A549 (cell line): ENCODE measurements at regions not wholly inside any gene's neighbourhood (a gene's known extent, or its start where the extent isn't known, plus 50 kb on each side); places are given as distances from the start of the nearest gene placed in this dataset.

Experiments used
- ATAC-seq, 2 experiments: fragments of 200-7000 bp in 1 of 2; fragments of >200 bp in 1 of 2; cut with Nextera tagmentation in 1 of 2; cut with Tn5 transposase in 1 of 2; 3 replicates each; pipeline versions ENCODE4 v1.8.0 to v1.9.1; 2018 to 2020; ENCODE audit warnings: mild to moderate bottlenecking in 1 of 2, moderate library complexity in 1 of 2
- CTCF ChIA-PET: fragments of 300-600 bp; sonication (Branson Sonifier 250); formaldehyde crosslinking; extraction: SDS; loops from one replicate; lab custom pipeline; 2021; ENCODE audit warnings: antibody characterized with exemption, inconsistent platforms; lab: Yijun Ruan, JAX
- POLR2A ChIA-PET: fragments of 350-600 bp; formaldehyde crosslinking; extraction: SDS; loops from one replicate; lab custom pipeline; 2021; ENCODE audit warnings: antibody characterized with exemption, inconsistent platforms; lab: Yijun Ruan, JAX
- DNase-seq, 2 experiments: peaks; one replicate each; pipeline versions ENCODE4 v3.0.0 to v3.0.0-alpha.2; 2011 to 2016; ENCODE audit warnings: low read depth in 1 of 2, low spot score in 1 of 2
- FAIRE-seq: peaks from 2 replicates; lab custom pipeline; 2011; peaks lifted over from hg19 to GRCh38; lab: Jason Lieb, UNC
- H3K27ac ChIP-seq, 2 experiments: fragments of >200 bp; sonication (Bioruptor Twin); formaldehyde crosslinking; 3 replicates each; pipeline ENCODE4 v1.5.1; 2016 to 2017
- H3K4me1 ChIP-seq: fragments of >200 bp; sonication (Bioruptor Twin); formaldehyde crosslinking; 3 replicates; pipeline ENCODE4 v1.6.1; 2016
- H3K4me2 ChIP-seq: fragments of >200 bp; sonication (Bioruptor Twin); formaldehyde crosslinking; 3 replicates; pipeline ENCODE4 v1.6.1; 2016
- H3K4me3 ChIP-seq: fragments of >200 bp; sonication (Bioruptor Twin); formaldehyde crosslinking; 3 replicates; pipeline ENCODE4 v1.5.1; 2016
- H3K9me3 ChIP-seq: fragments of >200 bp; sonication (Bioruptor Twin); formaldehyde crosslinking; 3 replicates; pipeline ENCODE4 v1.6.1; 2016
- BHLHE40 ChIP-seq: IDR thresholded peaks from 2 replicates; pipeline ENCODE4 v1.6.1; 2012; ENCODE audit warnings: low read depth, low read length, inconsistent platforms
- CHD2 ChIP-seq: fragments of 150-350 bp; IDR thresholded peaks from 2 replicates; pipeline ENCODE4 v1.6.1; 2014; ENCODE audit warnings: low read length; ENCODE audit not compliant: partially characterized antibody
- FOXS1 ChIP-seq: fragments of 250-450 bp; sonication (Bioruptor Pico); IDR thresholded peaks from 2 replicates; pipeline ENCODE4 v1.5.0; 2020; ENCODE audit warnings: mild to moderate bottlenecking, moderate library complexity
- GATA3 ChIP-seq: IDR thresholded peaks from 2 replicates; pipeline ENCODE4 v1.6.1; 2012; ENCODE audit warnings: borderline replicate concordance
- HOXA7 ChIP-seq: fragments of 250-450 bp; sonication (Bioruptor Pico); IDR thresholded peaks from 2 replicates; pipeline ENCODE4 v1.5.0; 2020; ENCODE audit warnings: mild to moderate bottlenecking, moderate library complexity
- JUN ChIP-seq, 2 experiments: fragments of >200 bp; sonication (Bioruptor Twin); formaldehyde crosslinking; IDR thresholded peaks; 2 replicates in 1 of 2; 3 replicates in 1 of 2; pipeline ENCODE4 v1.6.1; 2016 to 2017
- MYC ChIP-seq: IDR thresholded peaks from 2 replicates; pipeline ENCODE4 v1.6.1; 2012; ENCODE audit warnings: mild to moderate bottlenecking, inconsistent platforms, low read length, improper control_type of control experiment, borderline replicate concordance
- NR3C1 ChIP-seq: fragments of >200 bp; sonication (Bioruptor Twin); formaldehyde crosslinking; IDR thresholded peaks from 3 replicates; pipeline ENCODE4 v1.6.1; 2017
- RARB ChIP-seq: fragments of 250-450 bp; sonication (Bioruptor Pico); IDR thresholded peaks from 2 replicates; pipeline ENCODE4 v1.8.0; 2021; ENCODE audit warnings: mild to moderate bottlenecking, moderate library complexity
- RCOR1 ChIP-seq: fragments of 150-350 bp; IDR thresholded peaks from 2 replicates; pipeline ENCODE4 v1.6.1; 2014; ENCODE audit warnings: antibody characterized with exemption, low read length, low read depth
- RFX5 ChIP-seq: fragments of 450-650 bp; IDR thresholded peaks from 2 replicates; pipeline ENCODE4 v1.7.1; 2014; ENCODE audit warnings: antibody characterized with exemption, mild to moderate bottlenecking, moderate library complexity
- ZC3H11A ChIP-seq: fragments of 450-650 bp; IDR thresholded peaks from 2 replicates; pipeline ENCODE4 v1.6.1; 2014; ENCODE audit warnings: antibody characterized with exemption, mild to moderate bottlenecking
- WGBS: methylation state at CpG from one replicate; pipeline ENCODE4 v1.1.6; 2017; ENCODE audit errors: missing lambda C conversion rate; 5-methylcytosine and 5-hydroxymethylcytosine counted together
- TF ChIP-seq, protein P1 (sequence below): fragments of 250-450 bp; sonication (Bioruptor Pico); IDR thresholded peaks from 2 replicates; pipeline ENCODE4 v1.5.0; 2021; ENCODE audit warnings: mild to moderate bottlenecking, moderate library complexity, borderline replicate concordance
- TF ChIP-seq, protein P2 (sequence below): fragments of 150-350 bp; IDR thresholded peaks from 2 replicates; pipeline ENCODE4 v1.6.1; 2014; ENCODE audit warnings: low read depth, mild to moderate bottlenecking, low read length
- TF ChIP-seq, protein P3 (sequence below): fragments of 200-600 bp; sonication (generic); IDR thresholded peaks from 2 replicates; pipeline ENCODE4 v1.6.1; 2016; ENCODE audit warnings: antibody characterized with exemption, mild to moderate bottlenecking, moderate library complexity
- TF ChIP-seq, protein P4 (sequence below): IDR thresholded peaks from 2 replicates; pipeline ENCODE4 v1.6.1; 2012
- TF ChIP-seq, protein P5 (sequence below): fragments of >200 bp; sonication (Bioruptor Twin); formaldehyde crosslinking; IDR thresholded peaks from 3 replicates; pipeline ENCODE4 v1.6.1; 2016
- TF ChIP-seq, protein P6 (sequence below): IDR thresholded peaks from 2 replicates; pipeline ENCODE4 v1.6.1; 2012; ENCODE audit warnings: low read depth, borderline replicate concordance

DNA sequence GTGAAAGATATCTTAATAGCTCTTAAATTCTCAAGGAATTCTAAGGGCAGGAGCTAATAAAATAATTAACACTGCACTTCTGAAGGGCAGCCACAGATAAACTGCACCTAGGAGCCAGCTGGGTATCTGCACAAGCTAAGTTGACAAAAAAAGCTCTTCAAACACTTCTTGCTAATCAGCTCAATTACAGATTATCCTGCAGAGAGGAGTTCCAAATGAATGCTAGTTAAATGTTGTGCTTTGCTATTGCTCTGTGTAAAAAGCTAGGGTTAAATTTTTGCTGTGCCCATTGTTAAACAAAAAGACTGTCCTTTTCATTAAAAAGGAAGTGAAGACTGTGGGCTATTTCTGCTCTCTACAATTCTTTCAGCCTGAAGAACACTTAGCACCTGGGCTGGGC, 158.5 kb upstream of the SHISA6 start:
- no peak for FAIRE-seq
- POLR2A ChIA-PET: no interaction called here
- DNase-seq: no peak
- Histone ChIP-seq H3K27ac (no peak overlapping the region), H3K4me2 (no peak overlapping the region), H3K9me3 (no peaks in the 10 kb centered on the region; the same call in 2 of the 3 replicates), H3K4me1 (no peaks in the 10 kb centered on the region)
- TF ChIP-seq, protein P1, sequence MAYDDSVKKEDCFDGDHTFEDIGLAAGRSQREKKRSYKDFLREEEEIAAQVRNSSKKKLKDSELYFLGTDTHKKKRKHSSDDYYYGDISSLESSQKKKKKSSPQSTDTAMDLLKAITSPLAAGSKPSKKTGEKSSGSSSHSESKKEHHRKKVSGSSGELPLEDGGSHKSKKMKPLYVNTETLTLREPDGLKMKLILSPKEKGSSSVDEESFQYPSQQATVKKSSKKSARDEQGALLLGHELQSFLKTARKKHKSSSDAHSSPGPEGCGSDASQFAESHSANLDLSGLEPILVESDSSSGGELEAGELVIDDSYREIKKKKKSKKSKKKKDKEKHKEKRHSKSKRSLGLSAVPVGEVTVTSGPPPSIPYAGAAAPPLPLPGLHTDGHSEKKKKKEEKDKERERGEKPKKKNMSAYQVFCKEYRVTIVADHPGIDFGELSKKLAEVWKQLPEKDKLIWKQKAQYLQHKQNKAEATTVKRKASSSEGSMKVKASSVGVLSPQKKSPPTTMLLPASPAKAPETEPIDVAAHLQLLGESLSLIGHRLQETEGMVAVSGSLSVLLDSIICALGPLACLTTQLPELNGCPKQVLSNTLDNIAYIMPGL (CRISPR knock-in tag): no peak
- TF ChIP-seq, protein P2, sequence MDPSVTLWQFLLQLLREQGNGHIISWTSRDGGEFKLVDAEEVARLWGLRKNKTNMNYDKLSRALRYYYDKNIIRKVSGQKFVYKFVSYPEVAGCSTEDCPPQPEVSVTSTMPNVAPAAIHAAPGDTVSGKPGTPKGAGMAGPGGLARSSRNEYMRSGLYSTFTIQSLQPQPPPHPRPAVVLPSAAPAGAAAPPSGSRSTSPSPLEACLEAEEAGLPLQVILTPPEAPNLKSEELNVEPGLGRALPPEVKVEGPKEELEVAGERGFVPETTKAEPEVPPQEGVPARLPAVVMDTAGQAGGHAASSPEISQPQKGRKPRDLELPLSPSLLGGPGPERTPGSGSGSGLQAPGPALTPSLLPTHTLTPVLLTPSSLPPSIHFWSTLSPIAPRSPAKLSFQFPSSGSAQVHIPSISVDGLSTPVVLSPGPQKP: no peak
- TF ChIP-seq RARB (no peak), GATA3 (no peak), RFX5 (no peak), HOXA7 (no peak), ZC3H11A (no peak), NR3C1 (no peak)
- TF ChIP-seq, protein P3, sequence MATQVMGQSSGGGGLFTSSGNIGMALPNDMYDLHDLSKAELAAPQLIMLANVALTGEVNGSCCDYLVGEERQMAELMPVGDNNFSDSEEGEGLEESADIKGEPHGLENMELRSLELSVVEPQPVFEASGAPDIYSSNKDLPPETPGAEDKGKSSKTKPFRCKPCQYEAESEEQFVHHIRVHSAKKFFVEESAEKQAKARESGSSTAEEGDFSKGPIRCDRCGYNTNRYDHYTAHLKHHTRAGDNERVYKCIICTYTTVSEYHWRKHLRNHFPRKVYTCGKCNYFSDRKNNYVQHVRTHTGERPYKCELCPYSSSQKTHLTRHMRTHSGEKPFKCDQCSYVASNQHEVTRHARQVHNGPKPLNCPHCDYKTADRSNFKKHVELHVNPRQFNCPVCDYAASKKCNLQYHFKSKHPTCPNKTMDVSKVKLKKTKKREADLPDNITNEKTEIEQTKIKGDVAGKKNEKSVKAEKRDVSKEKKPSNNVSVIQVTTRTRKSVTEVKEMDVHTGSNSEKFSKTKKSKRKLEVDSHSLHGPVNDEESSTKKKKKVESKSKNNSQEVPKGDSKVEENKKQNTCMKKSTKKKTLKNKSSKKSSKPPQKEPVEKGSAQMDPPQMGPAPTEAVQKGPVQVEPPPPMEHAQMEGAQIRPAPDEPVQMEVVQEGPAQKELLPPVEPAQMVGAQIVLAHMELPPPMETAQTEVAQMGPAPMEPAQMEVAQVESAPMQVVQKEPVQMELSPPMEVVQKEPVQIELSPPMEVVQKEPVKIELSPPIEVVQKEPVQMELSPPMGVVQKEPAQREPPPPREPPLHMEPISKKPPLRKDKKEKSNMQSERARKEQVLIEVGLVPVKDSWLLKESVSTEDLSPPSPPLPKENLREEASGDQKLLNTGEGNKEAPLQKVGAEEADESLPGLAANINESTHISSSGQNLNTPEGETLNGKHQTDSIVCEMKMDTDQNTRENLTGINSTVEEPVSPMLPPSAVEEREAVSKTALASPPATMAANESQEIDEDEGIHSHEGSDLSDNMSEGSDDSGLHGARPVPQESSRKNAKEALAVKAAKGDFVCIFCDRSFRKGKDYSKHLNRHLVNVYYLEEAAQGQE: no peak
- TF ChIP-seq, protein P4, sequence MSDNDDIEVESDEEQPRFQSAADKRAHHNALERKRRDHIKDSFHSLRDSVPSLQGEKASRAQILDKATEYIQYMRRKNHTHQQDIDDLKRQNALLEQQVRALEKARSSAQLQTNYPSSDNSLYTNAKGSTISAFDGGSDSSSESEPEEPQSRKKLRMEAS: no peak
- TF ChIP-seq, all 56 proteins: peak for 0
- CTCF ChIA-PET: no interaction called here
- ATAC-seq: no peak
- H3K4me3 ChIP-seq: no peak overlapping the region

DNA sequence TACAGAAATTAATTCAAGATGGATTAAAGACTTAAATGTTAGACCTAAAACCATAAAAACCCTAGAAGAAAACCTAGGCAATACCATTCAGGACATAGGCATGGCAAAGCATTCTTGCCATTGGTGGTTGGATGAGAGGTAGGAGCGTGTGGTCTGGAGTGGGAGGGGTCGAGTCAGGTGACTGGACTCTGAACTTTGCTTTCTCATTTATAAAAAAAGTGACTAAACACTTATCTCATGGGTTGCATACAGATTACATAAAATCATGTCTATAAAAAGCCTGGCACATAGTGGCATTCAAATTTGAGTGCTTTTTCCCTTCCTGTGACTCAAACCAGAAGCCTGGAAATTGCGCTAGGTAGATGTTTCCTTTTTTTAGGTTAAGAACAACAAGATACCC, 159.7 kb upstream of the SHISA6 start:
- TF ChIP-seq, protein P5, sequence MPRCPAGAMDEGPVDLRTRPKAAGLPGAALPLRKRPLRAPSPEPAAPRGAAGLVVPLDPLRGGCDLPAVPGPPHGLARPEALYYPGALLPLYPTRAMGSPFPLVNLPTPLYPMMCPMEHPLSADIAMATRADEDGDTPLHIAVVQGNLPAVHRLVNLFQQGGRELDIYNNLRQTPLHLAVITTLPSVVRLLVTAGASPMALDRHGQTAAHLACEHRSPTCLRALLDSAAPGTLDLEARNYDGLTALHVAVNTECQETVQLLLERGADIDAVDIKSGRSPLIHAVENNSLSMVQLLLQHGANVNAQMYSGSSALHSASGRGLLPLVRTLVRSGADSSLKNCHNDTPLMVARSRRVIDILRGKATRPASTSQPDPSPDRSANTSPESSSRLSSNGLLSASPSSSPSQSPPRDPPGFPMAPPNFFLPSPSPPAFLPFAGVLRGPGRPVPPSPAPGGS: no peak
- TF ChIP-seq RCOR1 (no peak), MYC (no peak), JUN (IDR thresholded peaks at IDR 0.05) (no peak)
- ChIA-PET CTCF (no interaction called here), POLR2A (no interaction called here)
- FAIRE-seq (no peak), DNase-seq (no peak), ATAC-seq (no peak)
- Histone ChIP-seq H3K4me2 (no peak overlapping the region), H3K9me3 (no peaks in the 10 kb centered on the region; the same call in 2 of the 3 replicates), H3K27ac (no peak overlapping the region), H3K4me3 (no peak overlapping the region), H3K4me1 (no peaks in the 10 kb centered on the region)
- WGBS: 1% methylated on average over 3 of the region's 3 CpGs

DNA sequence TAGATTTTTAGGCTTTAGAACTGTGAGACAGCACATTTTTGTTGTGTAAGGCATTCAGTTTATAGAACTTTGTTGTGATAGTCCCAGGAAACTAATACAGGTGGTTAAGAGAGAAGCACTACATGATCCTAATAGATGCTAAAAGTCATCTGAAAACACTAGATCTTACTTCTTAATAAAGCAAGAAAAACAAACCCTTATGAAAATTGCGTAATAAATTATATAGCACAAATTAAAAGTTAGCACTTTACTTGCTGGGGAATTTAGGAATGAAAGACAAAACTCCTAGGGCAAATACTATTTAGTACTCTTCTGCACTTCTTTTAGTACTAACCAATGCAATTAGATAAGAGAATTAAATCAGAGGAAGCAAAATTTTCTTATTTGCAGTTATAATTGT, 163.3 kb upstream of the SHISA6 start:
- POLR2A ChIA-PET: no interaction called here
- FAIRE-seq (no peak), ATAC-seq (no peak)

More for the DNA sequence above, 163.3 kb upstream of the SHISA6 start:
- Histone ChIP-seq H3K4me2 (no peak overlapping the region), H3K4me1 (no peaks in the 10 kb centered on the region), H3K4me3 (no peak overlapping the region), H3K9me3 (no peaks in the 10 kb centered on the region; the same call in 2 of the 3 replicates), H3K27ac (no peak overlapping the region)
- TF ChIP-seq, protein P5: no peak
- TF ChIP-seq NR3C1: no peak
- TF ChIP-seq BHLHE40: no peak
- no peak for TF ChIP-seq FOXS1 (CRISPR knock-in tag)
- TF ChIP-seq, protein P6, sequence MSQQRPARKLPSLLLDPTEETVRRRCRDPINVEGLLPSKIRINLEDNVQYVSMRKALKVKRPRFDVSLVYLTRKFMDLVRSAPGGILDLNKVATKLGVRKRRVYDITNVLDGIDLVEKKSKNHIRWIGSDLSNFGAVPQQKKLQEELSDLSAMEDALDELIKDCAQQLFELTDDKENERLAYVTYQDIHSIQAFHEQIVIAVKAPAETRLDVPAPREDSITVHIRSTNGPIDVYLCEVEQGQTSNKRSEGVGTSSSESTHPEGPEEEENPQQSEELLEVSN: no peak
- TF ChIP-seq CHD2: no peak
- no peak for DNase-seq
- CTCF ChIA-PET: no interaction called here
- 0% methylated on average over 1 of the region's 1 CpG for WGBS
